RCC 7860 (cell line): ENCODE measurements at regions not wholly inside any gene's neighbourhood (a gene's known extent, or its start where the extent isn't known, plus 50 kb on each side); places are given as distances from the start of the nearest gene placed in this dataset.

Source experiments
- DNase-seq: peaks from one replicate; pipeline ENCODE4 v3.0.0-alpha.2; 2015; ENCODE audit warnings: low spot score
- FAIRE-seq: peaks from 2 replicates; lab custom pipeline; 2012; peaks lifted over from hg19 to GRCh38; lab: Jason Lieb, UNC

- DNase-seq: no peak
- FAIRE-seq: no peak
These were observed 434.7 kb downstream of the FOXO1 start for GRCh38 chr13:40231751-40232150.

DNA sequence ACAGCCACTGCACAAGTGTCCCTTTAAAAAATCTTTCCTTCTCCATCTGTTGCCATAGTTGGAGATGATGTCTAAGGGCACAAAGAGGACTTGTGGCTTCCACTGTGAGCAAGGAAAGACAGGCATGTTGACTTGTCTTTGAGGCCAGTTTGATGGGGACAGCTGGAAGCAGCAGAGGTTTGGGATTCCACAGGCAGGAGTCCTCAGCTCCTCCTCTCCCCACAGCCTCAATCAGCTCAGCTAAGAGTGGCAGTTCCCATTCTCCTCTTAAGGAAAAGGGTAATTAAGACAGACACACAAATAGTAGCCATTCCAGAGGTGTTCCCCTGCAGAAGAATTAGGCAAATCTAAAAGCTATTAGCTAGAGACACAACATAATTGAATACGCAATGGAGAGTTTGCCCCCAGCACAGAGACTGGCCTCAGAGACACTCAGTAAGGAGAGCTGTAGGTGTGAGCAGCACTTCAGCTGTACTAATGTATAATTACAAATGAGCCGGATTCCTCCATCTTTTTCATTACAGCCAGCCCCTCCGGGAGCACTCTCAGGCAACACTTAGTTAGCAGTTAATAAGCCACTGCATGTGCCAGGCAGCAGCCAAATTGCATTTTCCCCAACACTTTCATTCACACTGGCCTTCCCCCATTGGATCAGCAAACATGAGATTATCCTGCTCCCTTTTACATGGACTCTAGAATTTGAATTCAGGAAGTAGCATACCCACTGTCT lies 434.0 kb downstream of the FOXO1 start:
- FAIRE-seq: no peak
- DNase-seq: no peak

GRCh38 chr13:40233731-40234195 lies 432.7 kb downstream of the FOXO1 start:
- FAIRE-seq: no peak
- no peak for DNase-seq

GRCh38 chr13:40235160-40235796 lies 431.2 kb downstream of the FOXO1 start:
- FAIRE-seq (no peak), DNase-seq (no peak)

DNA sequence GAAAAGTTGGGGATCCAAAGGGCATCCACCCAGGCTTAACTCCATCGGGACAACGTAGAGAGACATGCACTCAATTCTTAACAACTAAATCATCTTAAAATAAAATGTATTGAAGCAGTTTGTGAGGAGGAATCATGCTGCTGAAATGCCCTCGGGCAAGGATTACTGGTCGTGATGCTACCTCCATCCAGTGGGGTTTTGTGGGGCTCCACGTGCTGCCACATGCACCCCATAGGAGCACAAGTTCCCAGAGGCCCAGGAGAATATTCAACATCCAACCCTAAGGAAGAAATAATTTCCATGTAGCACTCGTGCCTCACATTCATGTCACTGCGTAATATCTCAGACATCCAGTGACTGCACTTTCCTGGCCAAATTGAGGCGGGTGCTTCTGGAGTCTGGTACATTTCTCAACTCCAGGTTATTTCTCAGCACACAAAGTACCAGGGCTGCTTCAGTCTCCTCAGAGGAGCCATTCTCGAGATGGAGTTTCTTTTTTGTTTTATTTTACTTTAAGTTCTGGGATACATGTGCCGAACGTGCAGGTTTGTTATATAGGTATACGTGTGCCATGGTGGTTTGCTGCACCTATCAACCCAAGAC lies 429.8 kb downstream of the FOXO1 start:
- DNase-seq (no peak), FAIRE-seq (no peak)

GRCh38 chr13:40238761-40239160 lies 427.7 kb downstream of the FOXO1 start:
- FAIRE-seq: no peak
- no peak for DNase-seq

- DNase-seq: no peak
- FAIRE-seq: no peak
These were observed 426.1 kb downstream of the FOXO1 start for GRCh38 chr13:40240293-40240692.

GRCh38 chr13:40241125-40241798 lies 425.2 kb downstream of the FOXO1 start:
- no peak for FAIRE-seq
- DNase-seq: no peak

- no peak for DNase-seq
- no peak for FAIRE-seq
These were observed 423.4 kb downstream of the FOXO1 start for GRCh38 chr13:40243047-40243446.

- DNase-seq (no peak), FAIRE-seq (no peak)
These were observed 422.5 kb downstream of the FOXO1 start for GRCh38 chr13:40243982-40244381.

DNA sequence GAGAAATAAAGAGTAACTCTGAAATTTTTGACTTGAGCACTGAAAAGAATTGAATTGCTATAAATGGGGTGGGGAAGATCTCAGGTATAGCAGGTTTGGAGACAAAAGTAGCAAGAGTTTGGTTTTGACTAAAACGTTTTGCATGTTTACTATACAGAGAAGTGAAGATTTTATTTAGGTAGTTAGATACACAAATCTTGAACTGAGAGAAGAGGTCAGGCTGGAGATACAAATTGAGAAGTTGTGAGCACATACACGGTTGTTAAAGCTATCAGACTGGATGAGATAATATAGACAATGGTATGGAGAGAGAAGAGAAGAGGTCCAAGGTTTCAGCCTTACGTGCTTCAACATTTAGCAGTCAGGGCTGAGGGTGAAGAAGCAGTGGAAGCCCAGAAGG lies 420.9 kb downstream of the FOXO1 start:
- DNase-seq: no peak
- FAIRE-seq: no peak

DNA sequence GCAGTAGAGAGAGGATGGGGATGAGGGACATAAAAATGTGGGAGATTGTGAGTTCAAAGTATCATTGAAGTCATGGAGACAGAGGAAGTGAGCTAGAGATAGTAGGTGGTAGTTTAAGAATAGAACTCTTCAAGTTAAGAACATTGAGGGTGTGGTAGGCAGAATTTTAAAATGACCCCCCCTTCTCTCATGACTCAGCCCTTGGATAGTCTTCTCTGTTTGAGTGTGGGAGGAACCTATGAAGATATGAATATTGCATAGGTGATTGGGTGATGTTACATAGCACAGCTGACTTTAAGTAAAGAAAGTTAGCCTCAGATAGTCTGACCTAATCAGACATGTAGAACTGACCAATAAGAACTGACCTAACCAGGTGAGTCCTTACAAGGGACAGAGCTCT lies 418.6 kb downstream of the FOXO1 start:
- FAIRE-seq: no peak
- no peak for DNase-seq

- FAIRE-seq (no peak), DNase-seq (no peak)
These were observed 415.0 kb downstream of the FOXO1 start for GRCh38 chr13:40251343-40252032.

- FAIRE-seq: no peak
These were observed 414.2 kb downstream of the FOXO1 start for GRCh38 chr13:40252241-40252640.

DNA sequence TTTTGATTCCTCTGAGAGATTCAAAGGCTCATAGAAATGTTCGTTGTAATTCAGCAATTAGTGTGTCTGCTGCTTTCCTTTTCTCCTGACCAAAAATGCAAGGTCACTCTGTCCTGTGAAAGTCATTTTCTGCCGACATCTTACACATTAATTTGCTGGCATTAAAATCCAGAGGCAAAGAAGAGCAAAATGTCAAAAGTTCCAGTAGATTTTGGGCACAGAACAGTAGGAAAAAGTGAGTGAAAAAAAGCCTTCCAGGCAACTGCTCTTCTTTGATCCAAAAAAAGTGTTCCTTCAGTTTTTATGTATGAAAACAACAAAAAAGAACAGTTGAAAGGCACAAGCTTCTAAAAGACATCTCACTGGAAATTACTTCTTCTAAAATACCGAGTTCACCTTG lies 413.8 kb downstream of the FOXO1 start:
- DNase-seq (no peak), FAIRE-seq (no peak)

More at GRCh38 chr13:40252241-40252640, 414.2 kb downstream of the FOXO1 start:
- no peak for DNase-seq

DNA sequence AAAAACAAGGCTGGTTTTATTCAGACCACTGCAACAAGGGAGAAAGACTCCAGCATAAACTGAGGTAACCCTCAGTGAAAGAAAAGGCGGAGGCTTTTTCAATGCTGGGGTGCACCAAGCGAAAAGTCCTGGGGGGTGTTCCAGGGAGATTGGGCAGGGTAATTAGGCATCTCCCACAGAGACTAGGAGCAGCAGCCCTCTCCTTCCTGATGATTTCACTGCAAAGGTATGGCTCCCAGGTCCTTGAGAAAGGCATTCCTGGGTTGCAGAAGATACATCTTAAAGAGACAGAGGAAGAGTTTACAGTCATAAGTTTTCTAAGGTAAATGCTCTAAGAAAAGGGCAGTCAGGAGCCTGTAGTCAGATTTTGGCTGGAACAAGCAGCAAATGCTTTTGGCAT lies 412.0 kb downstream of the FOXO1 start:
- no peak for FAIRE-seq
- DNase-seq: no peak

DNA sequence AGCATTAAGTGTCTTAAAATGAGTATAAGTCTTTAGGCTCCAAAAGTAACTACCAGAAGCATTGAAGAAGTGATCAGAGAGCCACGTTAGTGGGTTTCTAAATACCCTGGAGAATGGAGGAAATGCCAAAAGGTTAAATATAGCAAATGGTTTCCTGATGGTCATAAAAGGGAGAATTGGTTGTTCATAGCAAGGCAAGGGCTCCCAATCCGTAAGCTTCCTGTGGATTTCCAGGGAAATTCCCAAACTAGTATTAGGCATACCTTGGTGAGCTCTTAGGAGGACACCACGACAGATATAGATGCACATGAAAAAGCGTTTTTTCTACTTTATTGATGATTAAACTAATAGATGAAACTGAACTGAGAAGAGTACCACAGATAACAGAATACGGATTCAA lies 410.9 kb downstream of the FOXO1 start:
- DNase-seq (no peak), FAIRE-seq (no peak)

DNA sequence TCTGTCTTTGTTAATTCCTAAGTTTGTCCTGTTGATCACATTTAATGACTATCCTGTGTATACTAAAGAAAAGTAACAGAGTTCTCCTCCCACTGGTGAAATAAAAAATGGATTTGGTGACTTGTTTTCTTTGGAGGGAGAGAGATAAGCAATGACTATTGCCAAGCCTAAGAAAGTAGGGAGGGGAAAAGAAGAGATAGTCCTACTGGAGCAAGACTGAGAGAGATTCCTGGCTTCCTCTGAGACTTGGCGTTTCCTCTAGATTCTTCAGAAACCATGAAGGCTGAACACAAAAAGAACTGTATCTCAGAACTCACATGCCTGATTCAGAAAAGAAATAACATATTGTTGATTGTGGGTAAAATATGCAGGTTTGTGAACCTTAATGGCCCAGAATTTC lies 406.5 kb downstream of the FOXO1 start:
- FAIRE-seq: no peak
- no peak for DNase-seq

DNA sequence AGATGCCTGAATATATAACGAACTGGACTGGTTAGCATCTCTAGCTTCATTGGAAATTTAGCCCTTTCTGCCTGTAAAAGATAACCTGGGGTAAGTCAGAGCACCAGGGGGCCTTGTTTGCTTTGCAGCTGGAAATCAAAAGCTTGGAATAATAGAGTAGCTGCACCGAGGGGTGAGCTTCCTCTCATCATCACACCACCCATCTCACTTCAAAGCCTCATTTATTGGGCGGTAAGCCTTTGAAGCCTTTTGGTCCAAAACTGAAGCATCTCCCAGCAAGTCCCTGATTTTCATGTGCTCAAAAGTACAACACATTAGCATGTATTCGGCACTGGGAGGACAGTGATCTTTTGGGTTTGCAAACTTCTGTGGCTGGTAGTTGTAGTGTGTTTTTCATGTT lies 405.1 kb downstream of the FOXO1 start:
- DNase-seq (no peak), FAIRE-seq (no peak)

DNA sequence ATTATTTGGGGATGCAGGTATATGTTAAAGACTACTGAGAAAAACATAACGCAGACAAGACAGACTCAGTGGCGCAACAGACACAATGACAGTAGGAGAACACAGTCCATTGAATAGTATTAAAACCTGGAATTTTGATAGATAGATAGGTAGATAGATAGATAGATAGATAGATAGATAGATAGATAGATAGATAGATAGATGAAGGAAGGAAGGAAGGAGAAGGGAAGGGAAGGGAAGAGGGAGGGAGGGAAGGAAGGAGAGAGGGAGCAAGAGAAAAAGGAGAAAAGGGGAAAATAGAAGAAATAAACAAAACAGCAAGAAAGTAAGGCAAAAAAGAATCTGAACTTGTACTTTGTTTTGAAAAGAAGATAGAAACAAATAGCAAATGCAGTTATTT lies 404.5 kb downstream of the FOXO1 start:
- DNase-seq: no peak
- no peak for FAIRE-seq

DNA sequence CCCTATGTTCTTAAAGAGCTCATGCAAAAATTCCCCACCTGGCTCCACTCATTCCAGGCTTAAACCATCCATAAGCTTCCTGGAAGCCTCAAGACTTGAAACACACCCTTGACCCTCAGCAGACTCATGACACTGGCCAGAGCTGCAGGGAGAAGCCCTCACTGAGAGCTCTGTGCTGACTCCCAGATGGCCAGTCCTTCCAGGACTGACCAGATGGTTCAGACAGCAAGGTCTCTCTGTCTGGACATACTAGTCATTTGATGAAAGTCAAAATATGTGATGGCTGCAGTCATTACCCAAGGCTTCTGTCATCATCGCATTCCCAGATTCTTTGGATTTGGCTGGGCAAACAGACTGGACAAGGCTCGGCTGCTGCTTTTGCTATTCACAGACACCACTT lies 397.4 kb downstream of the FOXO1 start:
- FAIRE-seq (no peak), DNase-seq (no peak)
